ENCODE measurements at regions not wholly inside any gene's neighbourhood (a gene's known extent, or its start where the extent isn't known, plus 50 kb on each side); places are given as distances from the start of the nearest gene placed in this dataset.

DNA sequence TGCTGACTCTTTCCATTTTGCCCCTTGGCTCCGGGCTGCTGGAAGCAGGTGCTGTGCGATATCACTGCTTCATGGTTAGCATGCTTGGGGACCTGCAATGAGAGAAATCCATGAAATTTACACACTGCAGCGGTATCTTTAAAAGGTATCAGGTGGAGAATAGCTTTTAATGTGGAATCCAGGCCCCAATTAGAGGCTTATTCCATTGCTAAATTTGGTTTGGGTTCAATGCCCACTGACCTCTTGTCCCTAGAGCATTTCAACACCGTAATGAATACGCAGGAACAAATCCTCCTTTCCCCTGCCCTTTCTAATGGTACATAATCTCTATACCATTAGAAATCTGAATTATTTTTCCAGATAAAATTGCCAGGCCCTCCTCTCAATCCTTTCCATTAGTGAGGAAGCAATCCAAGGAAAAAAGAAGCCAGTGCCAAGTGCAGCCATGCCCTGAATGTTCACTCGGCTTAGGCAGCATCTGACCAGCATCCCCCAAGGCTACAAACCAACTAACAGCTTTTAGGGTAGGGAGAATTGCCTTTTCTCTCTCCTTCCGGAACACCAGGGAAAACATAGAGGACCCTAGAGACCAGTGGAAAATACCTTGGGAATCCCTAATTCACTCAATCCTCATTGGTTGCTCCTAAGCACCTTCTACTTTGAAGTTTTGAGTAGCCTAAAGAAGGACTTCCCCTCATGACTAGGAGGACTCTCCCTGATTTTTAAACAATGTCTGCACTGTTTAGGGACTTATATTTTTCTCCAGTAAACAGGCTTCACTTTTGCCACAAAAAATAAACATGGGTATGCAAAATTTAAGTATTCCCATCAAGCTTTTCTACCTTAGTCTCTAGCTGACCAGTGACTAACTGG is 143.1 kb downstream of the QRSL1 start:
- no peak overlapping the region for H3K4me2 ChIP-seq (ENCODE audit: low read depth, low read length, poor library complexity, severe bottlenecking)
- no peaks in the 10 kb centered on the region for H3K9me2 ChIP-seq (replicated peaks; ENCODE audit: insufficient read depth, low read length)
- no peaks in the 10 kb centered on the region for H3K79me2 ChIP-seq (ENCODE audit: insufficient read depth, low read length)
- H3K9me3 ChIP-seq (ENCODE audit: insufficient read depth, low read length): peaks cover 14% of the 10 kb centered on the region; the same call in 1 of the 2 replicates
- no peak overlapping the region for H3K9ac ChIP-seq (ENCODE audit: low read length)
- H3K27me3 ChIP-seq (ENCODE audit: low read length): no peaks in the 10 kb centered on the region
- H3F3A ChIP-seq (ENCODE audit: insufficient read depth): no peaks in the 10 kb centered on the region
- H3K4me3 ChIP-seq (ENCODE audit: insufficient read depth, low read length, poor library complexity, severe bottlenecking): no peak overlapping the region
- no peak overlapping the region for H2AFZ ChIP-seq (ENCODE audit: low read depth, low read length, severe bottlenecking)
- no peaks in the 10 kb centered on the region for H4K20me1 ChIP-seq (ENCODE audit: low read depth, low read length)
- TF ChIP-seq EZH2phosphoT487 (conservative IDR thresholded peaks at IDR 0.05; ENCODE audit: low read length) (no peak), CTCF (IDR thresholded peaks at IDR 0.05; ENCODE audit: insufficient read depth, low read length, poor library complexity, severe bottlenecking) (no peak)
- H3K36me3 ChIP-seq (ENCODE audit: low read length): 0 out of 2 replicates have a peak, but pooled peaks cover 3% of the 10 kb centered on the region
- no peak overlapping the region for H3K27ac ChIP-seq (ENCODE audit: low read depth, low read length)

DNA sequence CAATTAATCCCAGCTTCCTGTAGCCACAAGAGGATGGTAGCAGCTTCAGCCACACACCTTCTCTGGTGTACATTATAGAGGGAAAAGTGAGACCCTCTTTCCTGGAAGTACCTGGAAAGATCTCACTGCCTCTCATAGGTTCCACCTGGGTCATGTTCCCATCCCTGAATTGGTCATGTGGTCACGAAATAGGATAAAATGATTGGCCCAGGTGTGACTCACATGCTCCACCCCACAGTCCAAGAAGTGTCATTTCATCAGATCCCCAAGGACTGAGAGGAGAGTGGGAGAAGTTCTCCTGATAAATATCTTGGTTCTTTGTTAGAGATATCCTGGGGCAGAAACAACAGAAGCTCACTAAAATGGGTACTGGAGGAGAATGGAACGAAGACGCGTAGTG is 142.4 kb downstream of the QRSL1 start:
- H3F3A ChIP-seq (ENCODE audit: insufficient read depth): no peaks in the 10 kb centered on the region
- H3K4me2 ChIP-seq (ENCODE audit: low read depth, low read length, poor library complexity, severe bottlenecking): no peak overlapping the region
- H2AFZ ChIP-seq (ENCODE audit: low read depth, low read length, severe bottlenecking): no peak overlapping the region
- no peaks in the 10 kb centered on the region for H4K20me1 ChIP-seq (ENCODE audit: low read depth, low read length)
- H3K36me3 ChIP-seq (ENCODE audit: low read length): 0 out of 2 replicates have a peak, but pooled peaks cover 3% of the 10 kb centered on the region
- no peak overlapping the region for H3K4me3 ChIP-seq (ENCODE audit: insufficient read depth, low read length, poor library complexity, severe bottlenecking)
- no peak overlapping the region for H3K9ac ChIP-seq (ENCODE audit: low read length)
- H3K9me3 ChIP-seq (ENCODE audit: insufficient read depth, low read length): peaks cover 14% of the 10 kb centered on the region; the same call in 1 of the 2 replicates
- H3K27me3 ChIP-seq (ENCODE audit: low read length): no peaks in the 10 kb centered on the region
- no peak overlapping the region for H3K27ac ChIP-seq (ENCODE audit: low read depth, low read length)
- no peaks in the 10 kb centered on the region for H3K79me2 ChIP-seq (ENCODE audit: insufficient read depth, low read length)
- no peaks in the 10 kb centered on the region for H3K9me2 ChIP-seq (replicated peaks; ENCODE audit: insufficient read depth, low read length)
- TF ChIP-seq CTCF (IDR thresholded peaks at IDR 0.05; ENCODE audit: insufficient read depth, low read length, poor library complexity, severe bottlenecking): no peak
- TF ChIP-seq EZH2phosphoT487 (conservative IDR thresholded peaks at IDR 0.05; ENCODE audit: low read length): no peak

DNA sequence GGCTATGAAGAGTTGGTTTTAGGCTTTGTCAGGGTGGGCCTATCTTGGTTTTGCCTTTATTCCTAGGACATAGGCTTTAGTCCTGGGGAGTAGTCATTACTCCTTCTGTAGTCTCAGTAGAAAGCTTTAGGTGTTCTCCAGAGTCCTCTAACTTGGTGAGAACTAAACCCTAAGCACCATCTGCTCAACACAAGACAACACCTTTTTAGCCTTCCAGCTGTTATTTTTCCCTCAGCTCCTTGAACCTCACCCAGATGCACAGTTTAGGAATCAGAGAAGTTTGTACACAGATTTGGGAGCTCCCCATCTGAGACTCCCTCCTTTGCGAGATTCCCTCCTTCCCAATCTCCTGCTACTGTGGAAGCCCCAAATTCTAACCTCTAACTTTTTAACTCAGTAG is 141.3 kb downstream of the QRSL1 start:
- Histone ChIP-seq H3K27me3 (ENCODE audit: low read length) (no peaks in the 10 kb centered on the region), H4K20me1 (ENCODE audit: low read depth, low read length) (no peaks in the 10 kb centered on the region)
- TF ChIP-seq CTCF (IDR thresholded peaks at IDR 0.05; ENCODE audit: insufficient read depth, low read length, poor library complexity, severe bottlenecking) (no peak), EZH2phosphoT487 (conservative IDR thresholded peaks at IDR 0.05; ENCODE audit: low read length) (no peak)

More for the DNA sequence above, 141.3 kb downstream of the QRSL1 start:
- Histone ChIP-seq H3K4me3 (ENCODE audit: insufficient read depth, low read length, poor library complexity, severe bottlenecking) (no peak overlapping the region), H3K27ac (ENCODE audit: low read depth, low read length) (no peak overlapping the region), H3K9me2 (replicated peaks; ENCODE audit: insufficient read depth, low read length) (no peaks in the 10 kb centered on the region), H3K36me3 (ENCODE audit: low read length) (0 out of 2 replicates have a peak, but pooled peaks cover 3% of the 10 kb centered on the region), H3K79me2 (ENCODE audit: insufficient read depth, low read length) (no peaks in the 10 kb centered on the region), H3K4me2 (ENCODE audit: low read depth, low read length, poor library complexity, severe bottlenecking) (no peak overlapping the region), H2AFZ (ENCODE audit: low read depth, low read length, severe bottlenecking) (no peak overlapping the region), H3F3A (ENCODE audit: insufficient read depth) (no peaks in the 10 kb centered on the region), H3K9me3 (ENCODE audit: insufficient read depth, low read length) (peaks cover 14% of the 10 kb centered on the region; the same call in 1 of the 2 replicates), H3K9ac (ENCODE audit: low read length) (no peak overlapping the region)

Measured in SU-DHL-6 (cell line).